ENCODE measurements at regions not wholly inside any gene's neighbourhood (a gene's known extent, or its start where the extent isn't known, plus 50 kb on each side); places are given as distances from the start of the nearest gene placed in this dataset.

GRCh38 chr2:67213270-67213670 is 183.9 kb upstream of the ETAA1 start:
- no peak for DNase-seq

- no peak for DNase-seq
These were observed 183.3 kb upstream of the ETAA1 start for GRCh38 chr2:67213677-67214402.

GRCh38 chr2:67214585-67215185 is 182.4 kb upstream of the ETAA1 start:
- no peak for DNase-seq

- DNase-seq, result no peak
These were observed 181.7 kb upstream of the ETAA1 start for GRCh38 chr2:67215214-67216055.

GRCh38 chr2:67216103-67216502 is 181.0 kb upstream of the ETAA1 start:
- DNase-seq, result no peak

GRCh38 chr2:67216881-67217280 is 180.3 kb upstream of the ETAA1 start:
- no peak for DNase-seq

DNA sequence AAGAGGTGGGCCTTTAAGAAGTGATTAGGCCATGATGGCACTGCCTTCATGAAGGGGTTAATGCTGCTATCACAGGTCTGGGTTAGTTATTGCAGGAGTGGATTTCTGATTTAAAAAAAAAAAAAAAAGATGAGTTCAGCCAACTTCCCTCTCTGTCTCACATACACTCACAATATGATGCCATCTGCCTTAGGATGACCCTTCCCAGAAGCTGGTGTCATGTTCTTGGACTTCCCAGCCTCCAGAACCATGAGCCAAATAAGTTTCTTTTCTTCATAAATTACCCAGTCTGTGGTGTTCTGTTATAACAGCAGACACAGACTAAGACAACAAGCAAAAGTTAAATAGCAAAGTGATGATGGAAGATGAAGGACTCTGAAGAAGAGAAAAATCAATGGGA is 179.7 kb upstream of the ETAA1 start:
- DNase-seq, result no peak

- no peak for DNase-seq
These were observed 179.1 kb upstream of the ETAA1 start for GRCh38 chr2:67218056-67218455.

GRCh38 chr2:67219651-67220050 is 177.5 kb upstream of the ETAA1 start:
- DNase-seq, result no peak

DNA sequence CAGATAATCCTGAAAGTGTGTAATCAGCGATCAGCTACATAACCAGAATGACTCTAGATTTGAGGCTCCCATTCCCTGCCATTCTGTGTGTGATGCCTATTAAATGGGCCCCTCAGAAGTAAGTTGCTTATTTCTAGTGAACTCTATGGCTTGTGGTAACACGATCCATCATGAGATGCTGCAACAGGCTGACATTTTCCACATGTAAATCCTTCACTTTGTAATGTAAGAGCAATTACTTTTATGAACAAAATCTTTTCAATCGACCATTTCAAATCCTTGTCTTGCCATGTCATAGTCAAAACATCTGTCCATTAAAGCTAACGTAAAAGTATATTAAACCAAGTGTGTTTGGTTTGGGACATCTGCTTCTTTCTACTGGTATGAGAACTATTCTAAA is 175.9 kb upstream of the ETAA1 start:
- DNase-seq, result no peak

GRCh38 chr2:67225287-67225973 is 171.7 kb upstream of the ETAA1 start:
- DNase-seq, result no peak

DNA sequence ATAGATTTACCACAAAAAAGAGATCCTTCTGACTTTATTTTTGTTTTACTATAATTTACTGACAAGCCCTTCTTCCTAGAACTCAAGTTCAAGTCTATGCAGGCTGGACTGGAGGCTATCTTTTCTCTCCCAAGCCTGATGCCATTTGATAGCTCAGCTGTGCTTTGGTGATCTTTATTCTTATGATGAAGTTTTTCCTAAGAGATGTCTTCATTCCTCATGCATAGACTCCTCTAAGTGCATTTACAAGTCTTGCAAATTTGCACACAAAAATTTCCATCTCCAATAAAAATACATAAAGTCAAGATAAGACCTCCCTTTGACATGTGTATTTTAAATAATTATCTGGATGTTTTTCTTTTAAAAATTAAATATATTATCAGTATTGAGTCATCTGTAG is 167.4 kb upstream of the ETAA1 start:
- no peak for DNase-seq

DNA sequence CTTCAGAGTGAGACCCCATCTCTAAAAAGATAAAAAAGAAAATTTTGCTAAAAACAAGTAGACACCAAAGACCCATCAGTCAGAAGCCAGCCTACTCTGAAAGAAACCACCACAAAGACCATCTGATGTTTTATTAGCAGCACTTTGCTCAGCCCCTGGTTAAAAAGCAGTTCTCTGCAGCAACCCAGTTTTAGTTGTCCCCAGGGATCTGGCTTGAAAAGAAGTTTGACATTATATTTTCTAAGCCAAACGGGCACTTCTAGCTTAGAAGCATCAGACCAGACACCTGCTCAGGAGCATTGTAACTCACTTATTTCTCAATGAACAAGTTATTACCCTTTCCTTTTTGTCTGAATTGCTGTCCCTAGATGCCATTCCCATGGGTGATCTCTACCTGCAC is 164.2 kb upstream of the ETAA1 start:
- DNase-seq, result no peak

DNA sequence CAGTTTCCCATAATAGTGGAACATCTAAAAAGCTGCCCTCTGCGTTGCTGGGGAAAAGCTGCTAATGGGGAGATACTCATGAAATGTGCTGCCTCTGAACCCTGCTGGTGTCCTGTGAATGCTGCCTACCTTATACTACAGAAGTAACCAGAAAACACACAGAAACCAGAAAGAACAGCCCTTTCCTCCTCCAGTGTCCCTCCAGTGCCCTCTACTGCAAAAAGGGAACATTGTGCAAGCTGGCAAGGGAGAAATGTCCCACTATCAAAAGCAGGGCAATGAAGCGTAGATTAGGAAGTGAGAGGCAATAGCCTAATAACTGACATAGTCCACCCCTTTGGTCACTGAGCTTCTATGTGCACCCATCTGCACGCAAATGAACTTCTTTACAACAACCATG is 162.7 kb upstream of the ETAA1 start:
- DNase-seq, result peak; percentile 3

DNA sequence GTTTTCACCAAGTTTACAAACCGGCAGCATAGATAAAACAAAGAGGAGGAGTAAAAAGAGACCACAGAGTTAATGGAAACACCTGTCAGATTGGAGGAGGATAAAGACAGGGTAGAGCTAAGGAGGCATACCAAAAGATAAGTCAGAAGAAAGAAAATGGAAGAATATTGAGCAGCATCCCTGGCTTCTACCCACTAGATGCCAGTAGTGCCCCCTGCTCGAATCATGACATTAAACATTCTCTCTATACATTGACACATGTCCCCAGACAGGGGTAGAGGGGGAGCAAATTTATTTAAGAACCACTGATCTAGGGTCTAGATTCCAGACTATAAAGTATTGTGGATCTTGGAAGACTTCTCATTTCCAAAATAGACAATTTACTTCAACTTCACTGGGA is 159.8 kb upstream of the ETAA1 start:
- no peak for DNase-seq

- DNase-seq, result no peak
These were observed 156.6 kb upstream of the ETAA1 start for GRCh38 chr2:67240507-67240906.

DNA sequence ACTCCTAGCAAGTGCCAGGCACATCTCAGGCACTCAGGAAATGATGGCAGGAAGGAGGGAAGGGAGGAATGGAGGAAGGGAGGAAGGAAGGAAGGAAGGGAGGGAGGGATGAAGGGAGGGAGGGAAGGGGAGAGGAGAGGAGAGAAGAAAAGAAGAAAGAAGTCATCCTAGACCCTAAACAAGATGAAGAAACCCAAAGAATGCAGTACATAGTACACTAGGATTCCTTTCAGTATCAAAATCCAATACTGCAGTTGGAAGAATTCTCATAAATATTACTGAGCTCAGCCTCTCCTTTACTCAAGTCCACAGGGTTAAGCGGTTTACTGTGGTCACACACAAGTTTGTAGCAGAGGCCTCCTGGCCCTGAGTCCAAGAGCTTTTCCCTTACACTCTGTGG is 155.7 kb upstream of the ETAA1 start:
- no peak for DNase-seq

DNA sequence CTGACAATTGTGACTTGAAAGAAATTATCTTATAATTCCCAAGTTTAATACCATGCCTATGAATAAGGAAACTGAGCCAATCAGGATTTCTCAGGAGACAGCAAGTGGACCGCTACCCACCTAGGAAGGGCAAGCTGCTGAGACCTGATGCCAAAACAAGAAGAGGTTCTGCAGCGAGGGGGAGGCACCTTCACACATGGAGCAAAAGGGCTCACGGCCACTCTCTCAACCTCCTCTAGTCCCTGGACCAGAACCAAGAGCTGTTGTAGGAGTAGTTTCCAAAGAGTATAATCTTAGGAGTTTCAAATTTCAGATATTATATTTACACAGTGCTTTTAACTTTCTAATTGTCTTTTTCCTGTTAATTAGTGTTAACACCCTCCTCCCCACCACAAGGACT is 154.7 kb upstream of the ETAA1 start:
- DNase-seq, result no peak

GRCh38 chr2:67243919-67244318 is 153.2 kb upstream of the ETAA1 start:
- DNase-seq, result no peak

DNA sequence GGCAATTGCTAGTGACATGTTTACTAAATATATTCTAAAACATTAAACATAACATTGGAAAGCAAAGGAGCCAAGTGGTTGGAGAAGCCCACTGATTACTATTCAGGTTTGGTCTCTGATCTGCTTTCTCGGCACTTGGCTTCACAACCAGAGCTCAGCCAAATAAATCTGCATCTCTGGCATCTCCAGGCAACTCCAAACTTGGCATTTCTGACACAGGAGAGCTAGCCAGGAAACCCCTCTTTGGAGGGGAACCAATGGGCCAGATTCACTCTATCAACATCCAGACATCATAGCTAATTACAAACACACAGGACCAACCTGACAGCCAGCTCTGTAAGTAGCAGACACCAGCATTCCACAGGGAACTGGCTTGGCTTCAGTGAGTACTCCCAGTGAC is 150.3 kb upstream of the ETAA1 start:
- no peak for DNase-seq

DNA sequence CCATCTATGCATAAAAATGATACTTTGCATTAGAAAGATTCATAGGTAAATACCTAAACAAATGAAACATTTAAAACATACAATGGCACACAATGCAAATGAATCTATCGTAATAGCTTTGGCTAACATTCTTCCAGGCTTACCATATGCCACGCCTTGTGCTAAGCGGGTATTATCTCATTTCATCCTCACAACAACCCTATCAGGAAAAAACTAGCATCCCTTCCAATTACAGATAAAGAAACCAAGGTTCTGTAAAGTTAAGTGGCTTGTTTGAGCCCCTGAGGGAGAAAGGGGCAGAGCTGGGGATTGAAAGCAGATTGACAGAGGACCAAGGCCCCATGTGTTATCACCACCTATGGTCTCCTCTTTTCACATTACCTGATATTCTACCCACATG is 145.4 kb upstream of the ETAA1 start:
- DNase-seq, result no peak

DNA sequence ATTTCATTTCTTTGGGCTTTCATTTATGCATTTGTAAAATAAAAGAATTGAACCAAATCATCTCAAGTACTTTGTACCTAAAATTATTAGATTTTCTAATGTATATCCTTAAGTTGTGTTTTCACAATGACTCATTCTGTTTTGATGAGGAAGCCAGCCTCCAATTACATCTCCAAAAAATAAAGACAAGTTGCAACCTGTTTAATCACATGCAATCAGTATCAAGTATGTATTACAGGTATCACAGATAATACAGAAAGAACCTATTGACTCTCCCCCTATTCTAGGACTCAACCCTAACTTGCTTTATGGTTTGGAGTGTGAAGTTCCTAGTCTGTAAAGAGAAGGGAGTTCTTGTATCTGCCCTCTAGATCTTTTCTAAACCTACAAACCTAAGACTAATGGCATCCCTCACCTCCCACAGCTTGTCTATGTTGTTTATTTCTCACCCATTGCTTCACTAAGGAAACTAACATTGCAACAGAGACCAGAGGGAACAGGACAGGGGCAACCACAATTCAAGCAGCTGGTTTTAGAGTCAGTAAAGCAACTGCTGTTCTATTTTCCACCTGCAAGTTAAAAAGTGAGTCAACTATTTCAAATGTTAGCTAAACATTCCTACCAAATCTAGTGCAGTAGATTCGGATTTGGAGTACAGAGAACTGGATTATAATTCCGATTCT is 141.1 kb upstream of the ETAA1 start:
- DNase-seq, result no peak

- DNase-seq, result no peak
These were observed 140.2 kb upstream of the ETAA1 start for GRCh38 chr2:67256892-67257291.

All from midbrain (tissue), 1 donor.